BJ (cell line): ENCODE measurements at regions not wholly inside any gene's neighbourhood (a gene's known extent, or its start where the extent isn't known, plus 50 kb on each side); places are given as distances from the start of the nearest gene placed in this dataset.

ENCODE experiments used
- CTCF ChIA-PET: fragments of 350-600 bp; formaldehyde crosslinking; extraction: SDS; loops from one replicate; lab custom pipeline; 2021; ENCODE audit warnings: antibody characterized with exemption, inconsistent platforms; lab: Yijun Ruan, JAX
- POLR2A ChIA-PET: fragments of 300-600 bp; sonication (Branson Sonifier 250); formaldehyde crosslinking; extraction: SDS; loops from one replicate; lab custom pipeline; 2021; ENCODE audit warnings: antibody characterized with exemption; lab: Charles Lee
- DNase-seq: peaks from one replicate; pipeline ENCODE4 v3.0.0-alpha.2; 2011; ENCODE audit warnings: low read depth
- H3K27me3 ChIP-seq: 2 replicates; pipeline ENCODE4 v1.6.0; 2011; ENCODE audit warnings: low read length; ENCODE audit not compliant: control insufficient read depth, insufficient read depth
- H3K36me3 ChIP-seq: 2 replicates; pipeline ENCODE4 v1.5.1; 2011; ENCODE audit warnings: low read length; ENCODE audit not compliant: control insufficient read depth, insufficient read depth
- H3K4me3 ChIP-seq: 2 replicates; pipeline ENCODE4 v1.5.1; 2011; ENCODE audit warnings: low read depth, mild to moderate bottlenecking, control low read depth, low read length
- CTCF ChIP-seq: IDR thresholded peaks from 2 replicates; pipeline ENCODE4 v1.5.1; 2011; ENCODE audit warnings: low read depth, mild to moderate bottlenecking, control low read depth, inconsistent platforms, low read length, moderate library complexity; ENCODE audit not compliant: insufficient read depth

- DNase-seq: no peak
- H3K27me3 ChIP-seq: no peaks in the 10 kb centered on the region
- POLR2A ChIA-PET: no interaction called here
- TF ChIP-seq CTCF: no peak
- no peak overlapping the region for H3K4me3 ChIP-seq
- CTCF ChIA-PET: interaction anchor here (0.7 kb wide), 1 partner anchor 233 kb away, joined by 3 read pairs; no protein-coding TSS in a partner anchor
- H3K36me3 ChIP-seq: no peaks in the 10 kb centered on the region
Measured at GRCh38 chr17:69954241-69954925, 120.6 kb upstream of the KCNJ16 start.

- no peak for DNase-seq
- ChIA-PET POLR2A (no interaction called here), CTCF (interaction anchor here (1.2 kb wide), 1 partner anchor 101 kb away, joined by 3 read pairs; no protein-coding TSS in a partner anchor)
- no peaks in the 10 kb centered on the region for H3K36me3 ChIP-seq
- no peak for TF ChIP-seq CTCF
- H3K27me3 ChIP-seq: peaks cover 2% of the 10 kb centered on the region
- H3K4me3 ChIP-seq: no peak overlapping the region
Measured at GRCh38 chr17:69958063-69958462, 117.0 kb upstream of the KCNJ16 start.

GRCh38 chr17:69959283-69959682 lies 115.7 kb upstream of the KCNJ16 start:
- Histone ChIP-seq H3K4me3 (no peak overlapping the region), H3K27me3 (peaks cover 2% of the 10 kb centered on the region), H3K36me3 (no peaks in the 10 kb centered on the region)
- no peak for TF ChIP-seq CTCF
- ChIA-PET POLR2A (no interaction called here), CTCF (interaction anchor here (1.2 kb wide), 1 partner anchor 102 kb away, joined by 3 read pairs; no protein-coding TSS in a partner anchor)
- DNase-seq: no peak

- no peak for DNase-seq
- no peak for TF ChIP-seq CTCF
- Histone ChIP-seq H3K36me3 (no peaks in the 10 kb centered on the region), H3K4me3 (no peak overlapping the region), H3K27me3 (peaks cover 2% of the 10 kb centered on the region)
- CTCF ChIA-PET: interaction anchor here (0.8 to 0.9 kb wide), 2 partner anchors 9 to 156 kb away, joined by 3 read pairs; no protein-coding TSS in a partner anchor
- POLR2A ChIA-PET: no interaction called here
Measured at GRCh38 chr17:69960755-69961154, 114.3 kb upstream of the KCNJ16 start.

- H3K4me3 ChIP-seq: no peak overlapping the region
- H3K36me3 ChIP-seq: no peaks in the 10 kb centered on the region
- TF ChIP-seq CTCF: no peak
- peaks cover 2% of the 10 kb centered on the region for H3K27me3 ChIP-seq
- no peak for DNase-seq
- ChIA-PET POLR2A (no interaction called here), CTCF (interaction anchor here (0.8 to 0.9 kb wide), 2 partner anchors 9 to 155 kb away, joined by 3 read pairs; no protein-coding TSS in a partner anchor)
Measured at GRCh38 chr17:69961501-69962145, 113.4 kb upstream of the KCNJ16 start.
